GM12865 (cell line): ENCODE measurements at regions not wholly inside any gene's neighbourhood (a gene's known extent, or its start where the extent isn't known, plus 50 kb on each side); places are given as distances from the start of the nearest gene placed in this dataset.

Experiments
- DNase-seq: peaks from one replicate; pipeline ENCODE4 v3.0.0; 2010; ENCODE audit warnings: low read depth
- H3K4me3 ChIP-seq: 2 replicates; pipeline ENCODE4 v1.5.1; 2011; ENCODE audit warnings: mild to moderate bottlenecking, low read depth, low read length, control low read depth
- TF ChIP-seq, protein P1 (sequence below): IDR thresholded peaks from 2 replicates; pipeline ENCODE4 v1.5.1; 2011; ENCODE audit warnings: low read length, control low read depth, low read depth, inconsistent platforms; ENCODE audit not compliant: insufficient read depth; ENCODE audit errors: missing control alignments

DNA sequence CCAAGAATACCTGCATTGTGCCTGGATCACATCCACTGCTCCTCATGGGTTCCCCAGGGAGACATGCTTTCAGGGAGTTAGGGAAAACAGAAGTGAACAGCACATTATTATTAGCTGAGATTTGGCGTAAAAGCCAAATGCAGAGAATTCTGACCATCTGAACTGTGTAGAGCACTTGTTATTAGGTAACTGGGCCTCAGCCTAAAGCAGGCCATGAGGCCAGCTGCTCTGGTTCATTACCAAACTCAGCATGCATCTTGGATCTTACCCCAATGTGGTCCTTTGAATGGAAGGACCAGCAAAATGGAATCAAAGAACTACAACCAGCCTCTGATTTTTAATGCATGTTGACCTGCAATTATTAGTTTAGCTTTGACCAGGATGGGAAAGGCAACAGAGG is 322.3 kb downstream of the KCNS3 start:
- TF ChIP-seq, protein P1, sequence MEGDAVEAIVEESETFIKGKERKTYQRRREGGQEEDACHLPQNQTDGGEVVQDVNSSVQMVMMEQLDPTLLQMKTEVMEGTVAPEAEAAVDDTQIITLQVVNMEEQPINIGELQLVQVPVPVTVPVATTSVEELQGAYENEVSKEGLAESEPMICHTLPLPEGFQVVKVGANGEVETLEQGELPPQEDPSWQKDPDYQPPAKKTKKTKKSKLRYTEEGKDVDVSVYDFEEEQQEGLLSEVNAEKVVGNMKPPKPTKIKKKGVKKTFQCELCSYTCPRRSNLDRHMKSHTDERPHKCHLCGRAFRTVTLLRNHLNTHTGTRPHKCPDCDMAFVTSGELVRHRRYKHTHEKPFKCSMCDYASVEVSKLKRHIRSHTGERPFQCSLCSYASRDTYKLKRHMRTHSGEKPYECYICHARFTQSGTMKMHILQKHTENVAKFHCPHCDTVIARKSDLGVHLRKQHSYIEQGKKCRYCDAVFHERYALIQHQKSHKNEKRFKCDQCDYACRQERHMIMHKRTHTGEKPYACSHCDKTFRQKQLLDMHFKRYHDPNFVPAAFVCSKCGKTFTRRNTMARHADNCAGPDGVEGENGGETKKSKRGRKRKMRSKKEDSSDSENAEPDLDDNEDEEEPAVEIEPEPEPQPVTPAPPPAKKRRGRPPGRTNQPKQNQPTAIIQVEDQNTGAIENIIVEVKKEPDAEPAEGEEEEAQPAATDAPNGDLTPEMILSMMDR: no peak
- H3K4me3 ChIP-seq: no peak overlapping the region
- DNase-seq: no peak

DNA sequence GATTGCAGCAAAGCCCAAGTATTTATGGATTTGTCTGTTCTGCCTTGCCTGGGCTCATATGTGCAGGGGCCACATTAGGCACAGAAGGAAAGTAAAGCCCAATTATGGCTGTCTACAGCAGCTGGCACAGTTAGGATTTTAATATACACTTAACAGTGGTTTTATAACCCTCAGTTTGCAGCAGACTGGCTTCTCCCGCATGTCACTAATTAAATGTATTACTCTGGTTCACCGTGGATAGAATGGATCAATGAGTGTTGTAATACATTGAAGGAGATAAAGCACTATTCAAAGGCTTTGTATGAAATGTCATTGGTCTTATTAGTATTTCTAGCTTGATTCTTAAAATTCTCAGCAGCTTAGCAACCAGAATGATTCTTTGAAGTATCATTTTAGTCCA is 320.2 kb downstream of the KCNS3 start:
- DNase-seq: no peak
- H3K4me3 ChIP-seq: no peak overlapping the region
- TF ChIP-seq, protein P1: no peak

DNA sequence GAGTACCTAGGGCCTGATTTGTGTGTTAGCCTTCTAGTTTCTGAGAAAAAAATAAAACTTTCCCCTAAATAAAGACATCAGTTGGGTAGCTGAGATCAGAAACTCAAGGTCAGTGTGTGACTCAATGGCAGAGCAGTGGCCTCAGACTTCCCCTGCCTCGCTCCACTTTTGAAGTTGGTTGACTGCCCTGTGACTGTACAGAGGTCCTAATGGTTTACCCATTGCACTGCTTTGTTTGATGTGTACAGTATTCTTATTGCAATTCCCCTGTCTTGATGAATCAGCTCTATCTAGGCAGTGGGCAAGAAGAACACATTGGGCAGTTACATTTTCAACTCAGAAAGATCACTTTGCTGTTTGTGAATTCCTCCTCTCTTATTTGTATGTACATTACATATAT is 315.7 kb downstream of the KCNS3 start:
- DNase-seq: no peak
- no peak overlapping the region for H3K4me3 ChIP-seq
- TF ChIP-seq, protein P1: no peak

DNA sequence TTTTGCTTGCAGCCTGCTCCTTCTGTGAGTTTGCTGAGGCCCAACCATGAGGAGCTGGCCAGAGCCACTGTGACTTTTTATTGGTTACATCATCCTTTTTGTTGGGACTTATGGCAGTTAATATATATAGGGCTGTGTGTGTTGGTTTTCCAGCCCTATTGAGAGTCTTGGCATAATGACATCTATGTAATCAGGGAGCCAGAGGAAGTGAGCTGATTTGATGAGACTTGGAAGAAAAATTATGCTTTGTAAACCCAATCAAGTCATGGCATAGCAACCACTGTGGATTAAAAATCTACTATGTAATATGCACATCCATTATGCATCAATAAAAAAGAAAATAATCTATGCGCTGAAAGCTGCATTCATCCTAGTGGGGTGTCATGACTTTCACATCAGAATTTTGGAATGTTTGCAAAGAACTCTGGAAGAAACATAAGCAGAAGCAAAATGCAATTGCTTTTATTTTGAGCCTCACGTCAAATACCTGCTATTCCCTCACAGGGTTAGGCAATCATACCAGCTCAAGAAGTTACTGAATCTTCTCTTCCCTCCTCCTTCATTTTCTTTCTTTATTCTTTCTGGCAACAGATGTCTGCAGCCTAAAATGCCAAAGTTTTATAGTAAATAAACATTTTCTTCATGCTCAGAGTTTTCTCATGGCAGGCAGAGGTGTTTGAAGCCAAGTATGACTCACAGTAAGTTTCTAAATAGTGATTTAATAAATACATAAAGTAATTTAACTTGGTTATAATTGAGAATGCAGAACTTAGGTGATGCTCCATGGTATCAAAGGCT is 308.5 kb downstream of the KCNS3 start:
- H3K4me3 ChIP-seq: no peak overlapping the region
- TF ChIP-seq, protein P1: no peak
- DNase-seq: no peak

DNA sequence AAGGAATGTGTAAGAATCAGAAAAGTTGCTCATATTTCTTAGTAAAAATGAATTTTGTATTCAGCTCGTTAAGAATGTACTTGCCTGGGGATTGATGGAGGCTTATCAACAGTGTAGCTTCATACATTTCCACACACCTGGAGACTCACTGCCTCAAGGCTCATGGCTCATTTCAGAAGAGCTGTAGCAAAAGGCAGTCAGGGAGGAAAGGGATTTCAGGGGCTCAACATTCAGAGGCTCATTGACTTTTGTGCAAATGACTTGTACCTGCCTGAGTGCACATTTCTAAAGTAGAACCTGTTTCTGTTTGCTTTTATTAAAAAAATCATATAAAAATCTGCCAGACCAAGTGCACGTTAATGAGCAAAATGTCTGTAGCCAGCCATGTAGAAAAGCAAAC is 304.4 kb downstream of the KCNS3 start:
- TF ChIP-seq, protein P1: no peak
- no peak for DNase-seq

DNA sequence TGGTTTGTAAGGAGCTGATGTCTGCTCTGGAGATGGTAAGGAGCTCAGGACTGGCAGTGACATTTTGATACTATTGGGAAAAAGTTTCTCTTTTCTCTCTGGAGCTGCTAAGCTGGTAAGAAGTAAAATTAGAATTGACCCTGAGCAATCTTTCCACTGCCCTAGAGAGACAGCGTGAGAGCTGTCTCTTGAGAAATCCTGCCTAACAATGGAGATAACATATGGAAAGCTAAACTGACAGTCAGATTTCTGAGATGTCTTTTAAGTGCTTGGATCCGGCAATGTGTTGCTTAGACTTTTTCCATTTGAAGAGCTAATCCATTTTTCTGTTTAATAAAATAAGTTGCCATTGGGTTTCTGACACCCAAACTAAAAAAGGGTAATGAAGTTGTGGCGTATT is 302.4 kb downstream of the KCNS3 start:
- DNase-seq: no peak
- no peak overlapping the region for H3K4me3 ChIP-seq
- TF ChIP-seq, protein P1: no peak

More for the DNA sequence above, 304.4 kb downstream of the KCNS3 start:
- H3K4me3 ChIP-seq: no peak overlapping the region
